ENCODE measurements at regions not wholly inside any gene's neighbourhood (a gene's known extent, or its start where the extent isn't known, plus 50 kb on each side); places are given as distances from the start of the nearest gene placed in this dataset.
"Not testable (repeated sequence)": the region's sequence is repeated elsewhere in the genome, so short reads cannot be mapped to it uniquely, and the experiment has no call there.

GRCh38 chr2:133888107-133888506, 319.8 kb upstream of the NCKAP5 start:
- Histone ChIP-seq H3K27ac (ENCODE audit: low read length) (no peak overlapping the region), H3K9ac (ENCODE audit: low read length) (no peak overlapping the region), H3K4me1 (ENCODE audit: low read length) (peaks cover 9% of the 10 kb centered on the region; the same call in 1 of the 2 replicates), H3K36me3 (replicated peaks; ENCODE audit: low read depth, low read length) (no peaks in the 10 kb centered on the region), H3K79me2 (ENCODE audit: low read length) (no peaks in the 10 kb centered on the region), H3K4me2 (ENCODE audit: low read length) (no peak overlapping the region), H2AFZ (ENCODE audit: low read depth, low read length) (no peak overlapping the region), H3K4me3 (ENCODE audit: low read length) (no peak overlapping the region), H3K9me3 (ENCODE audit: insufficient read depth, low read length) (no peaks in the 10 kb centered on the region), H4K20me1 (ENCODE audit: insufficient read depth, low read length) (no peaks in the 10 kb centered on the region), H3K27me3 (ENCODE audit: low read depth, low read length) (peaks cover 88% of the 10 kb centered on the region)
- TF ChIP-seq CTCF (IDR thresholded peaks at IDR 0.05; ENCODE audit: low read depth, low read length): no peak
- no peak for TF ChIP-seq EZH2phosphoT487 (IDR thresholded peaks at IDR 0.05; ENCODE audit: low read depth)

GRCh38 chr2:133888621-133889219, 320.5 kb upstream of the NCKAP5 start:
- H3K27me3 ChIP-seq (ENCODE audit: low read depth, low read length): peaks cover 87% of the 10 kb centered on the region
- H3K9ac ChIP-seq (ENCODE audit: low read length): no peak overlapping the region
- no peak overlapping the region for H2AFZ ChIP-seq (ENCODE audit: low read depth, low read length)
- no peaks in the 10 kb centered on the region for H3K9me3 ChIP-seq (ENCODE audit: insufficient read depth, low read length)
- no peak for TF ChIP-seq EZH2phosphoT487 (IDR thresholded peaks at IDR 0.05; ENCODE audit: low read depth)
- TF ChIP-seq CTCF (IDR thresholded peaks at IDR 0.05; ENCODE audit: low read depth, low read length): no peak
- H4K20me1 ChIP-seq (ENCODE audit: insufficient read depth, low read length): no peaks in the 10 kb centered on the region
- peaks cover 5% of the 10 kb centered on the region for H3K4me1 ChIP-seq (ENCODE audit: low read length)
- H3K27ac ChIP-seq (ENCODE audit: low read length): no peak overlapping the region
- H3K4me3 ChIP-seq (ENCODE audit: low read length): no peak overlapping the region
- no peak overlapping the region for H3K4me2 ChIP-seq (ENCODE audit: low read length)
- no peaks in the 10 kb centered on the region for H3K79me2 ChIP-seq (ENCODE audit: low read length)
- H3K36me3 ChIP-seq (replicated peaks; ENCODE audit: low read depth, low read length): no peaks in the 10 kb centered on the region

GRCh38 chr2:133892352-133892913, 324.2 kb upstream of the NCKAP5 start:
- peaks cover 9% of the 10 kb centered on the region for H3K4me1 ChIP-seq (ENCODE audit: low read length)
- TF ChIP-seq CTCF (IDR thresholded peaks at IDR 0.05; ENCODE audit: low read depth, low read length): no peak
- peaks cover 56% of the 10 kb centered on the region for H3K27me3 ChIP-seq (ENCODE audit: low read depth, low read length)

GRCh38 chr2:133894429-133894828, 326.2 kb upstream of the NCKAP5 start:
- Histone ChIP-seq H3K4me3 (ENCODE audit: low read length) (no peak overlapping the region), H4K20me1 (ENCODE audit: insufficient read depth, low read length) (no peaks in the 10 kb centered on the region), H3K27me3 (ENCODE audit: low read depth, low read length) (peaks cover 40% of the 10 kb centered on the region), H3K9ac (ENCODE audit: low read length) (no peak overlapping the region), H3K79me2 (ENCODE audit: low read length) (no peaks in the 10 kb centered on the region), H3K27ac (ENCODE audit: low read length) (no peak overlapping the region), H3K9me3 (ENCODE audit: insufficient read depth, low read length) (no peaks in the 10 kb centered on the region), H3K4me2 (ENCODE audit: low read length) (no peak overlapping the region), H2AFZ (ENCODE audit: low read depth, low read length) (no peak overlapping the region), H3K4me1 (ENCODE audit: low read length) (peaks cover 9% of the 10 kb centered on the region), H3K36me3 (replicated peaks; ENCODE audit: low read depth, low read length) (no peaks in the 10 kb centered on the region)
- no peak for TF ChIP-seq EZH2phosphoT487 (IDR thresholded peaks at IDR 0.05; ENCODE audit: low read depth)
- no peak for TF ChIP-seq CTCF (IDR thresholded peaks at IDR 0.05; ENCODE audit: low read depth, low read length)

More at GRCh38 chr2:133892352-133892913, 324.2 kb upstream of the NCKAP5 start:
- no peak overlapping the region for H2AFZ ChIP-seq (ENCODE audit: low read depth, low read length)
- no peaks in the 10 kb centered on the region for H3K9me3 ChIP-seq (ENCODE audit: insufficient read depth, low read length)
- no peaks in the 10 kb centered on the region for H3K36me3 ChIP-seq (replicated peaks; ENCODE audit: low read depth, low read length)
- H4K20me1 ChIP-seq (ENCODE audit: insufficient read depth, low read length): no peaks in the 10 kb centered on the region
- no peak overlapping the region for H3K27ac ChIP-seq (ENCODE audit: low read length)
- H3K79me2 ChIP-seq (ENCODE audit: low read length): no peaks in the 10 kb centered on the region
- H3K4me2 ChIP-seq (ENCODE audit: low read length): no peak overlapping the region
- no peak overlapping the region for H3K4me3 ChIP-seq (ENCODE audit: low read length)
- no peak overlapping the region for H3K9ac ChIP-seq (ENCODE audit: low read length)

- H4K20me1 ChIP-seq (ENCODE audit: insufficient read depth, low read length); H3K79me2 ChIP-seq (ENCODE audit: low read length); H3K36me3 ChIP-seq (replicated peaks; ENCODE audit: low read depth, low read length); H3K4me1 ChIP-seq (ENCODE audit: low read length); H3K4me3 ChIP-seq (ENCODE audit: low read length); H3K9me3 ChIP-seq (ENCODE audit: insufficient read depth, low read length); H3K9ac ChIP-seq (ENCODE audit: low read length); H3K27me3 ChIP-seq (ENCODE audit: low read depth, low read length); H3K27ac ChIP-seq (ENCODE audit: low read length); H2AFZ ChIP-seq (ENCODE audit: low read depth, low read length); H3K4me2 ChIP-seq (ENCODE audit: low read length): not testable (repeated sequence)
Observed at GRCh38 chr2:133897838-133898237, 329.6 kb upstream of the NCKAP5 start.

All from OCI-LY3 (cell line).